ENCODE measurements at regions not wholly inside any gene's neighbourhood (a gene's known extent, or its start where the extent isn't known, plus 50 kb on each side); places are given as distances from the start of the nearest gene placed in this dataset.
"Not testable (repeated sequence)": the region's sequence is repeated elsewhere in the genome, so short reads cannot be mapped to it uniquely, and the experiment has no call there.

GRCh38 chr12:68425998-68426397 is 93.8 kb upstream of the MDM1 start:
- no peak for DNase-seq

- DNase-seq, result no peak
Observed at GRCh38 chr12:68428211-68428610, 96.0 kb upstream of the MDM1 start.

GRCh38 chr12:68428724-68429501 is 96.8 kb upstream of the MDM1 start:
- no peak for DNase-seq

GRCh38 chr12:68429696-68430095 is 97.5 kb upstream of the MDM1 start:
- DNase-seq, result no peak

GRCh38 chr12:68431786-68432185 is 99.6 kb upstream of the MDM1 start:
- no peak for DNase-seq

GRCh38 chr12:68432622-68433021 is 100.5 kb upstream of the MDM1 start:
- no peak for DNase-seq

- no peak for DNase-seq
Observed at GRCh38 chr12:68434391-68435298, 102.5 kb upstream of the MDM1 start.

- DNase-seq, result no peak
Observed at GRCh38 chr12:68435299-68435637, 103.1 kb upstream of the MDM1 start.

GRCh38 chr12:68435816-68436215 is 103.7 kb upstream of the MDM1 start:
- DNase-seq, result no peak

- DNase-seq, result no peak
Observed at GRCh38 chr12:68438601-68439000, 106.4 kb upstream of the MDM1 start.

GRCh38 chr12:68439368-68440045 is 107.3 kb upstream of the MDM1 start:
- no peak for DNase-seq

GRCh38 chr12:68440068-68440581 is 108.0 kb upstream of the MDM1 start:
- no peak for DNase-seq

GRCh38 chr12:68441167-68441566 is 109.0 kb upstream of the MDM1 start:
- no peak for DNase-seq

GRCh38 chr12:68442353-68442972 is 110.3 kb upstream of the MDM1 start:
- not testable (repeated sequence) for DNase-seq

- DNase-seq, result not testable (repeated sequence)
Observed at GRCh38 chr12:68443695-68444094, 111.5 kb upstream of the MDM1 start.

GRCh38 chr12:68445824-68446223 is 113.7 kb upstream of the MDM1 start:
- no peak for DNase-seq

- no peak for DNase-seq
Observed at GRCh38 chr12:68446384-68446783, 114.2 kb upstream of the MDM1 start.

- DNase-seq, result no peak
Observed at GRCh38 chr12:68446901-68447796, 115.0 kb upstream of the MDM1 start.

GRCh38 chr12:68447797-68448260 is 115.7 kb upstream of the MDM1 start:
- DNase-seq, result no peak

GRCh38 chr12:68449196-68449595 is 117.0 kb upstream of the MDM1 start:
- no peak for DNase-seq

- no peak for DNase-seq
Observed at GRCh38 chr12:68450947-68451260, 118.7 kb upstream of the MDM1 start.

All from COR-L47 (cell line).